Colonic mucosa (tissue), 4 donors: ENCODE measurements at regions not wholly inside any gene's neighbourhood (a gene's known extent, or its start where the extent isn't known, plus 50 kb on each side); places are given as distances from the start of the nearest gene placed in this dataset.
"Not testable (repeated sequence)": the region's sequence is repeated elsewhere in the genome, so short reads cannot be mapped to it uniquely, and the experiment has no call there.

Experiments used
- DNase-seq: peaks from one replicate; pipeline ENCODE4 v3.0.0-alpha.2; 2020
- H3K27ac ChIP-seq: fragments of 200-600 bp; one replicate; pipeline ENCODE4 v1.8.0; 2021
- H3K27me3 ChIP-seq: fragments of 200-600 bp; one replicate; pipeline ENCODE4 v1.8.0; 2021
- H3K36me3 ChIP-seq: fragments of 200-600 bp; one replicate; pipeline ENCODE4 v1.8.0; 2021
- H3K4me1 ChIP-seq: fragments of 200-600 bp; one replicate; pipeline ENCODE4 v1.8.0; 2021; ENCODE audit warnings: mild to moderate bottlenecking
- H3K4me3 ChIP-seq: fragments of 200-600 bp; one replicate; pipeline ENCODE4 v1.8.0; 2021
- H3K9ac ChIP-seq, 2 donors: one replicate each; pipeline ENCODE4 v1.7.0; 2013; ENCODE audit warnings: control low read depth in 2 of 2, low read depth in 2 of 2, low read length in 2 of 2
- H3K9me3 ChIP-seq: fragments of 200-600 bp; one replicate; pipeline ENCODE4 v1.8.0; 2021
- intact Hi-C: fragments of 100-400 bp; cut with DNase I; formaldehyde crosslinking; loops from one replicate; pipeline ENCODE4 v1.14.1; 2022
- TF ChIP-seq, protein P1 (sequence below): fragments of 200-600 bp; IDR thresholded peaks from one replicate; pipeline ENCODE4 v1.8.0; 2022; ENCODE audit warnings: antibody characterized with exemption, mild to moderate bottlenecking
- donor health status: healthy.
- donor health status: DM: no; HTN: no; CAD: no.
- donor health status: DM: no; HTN: no; CAD: no.

DNA sequence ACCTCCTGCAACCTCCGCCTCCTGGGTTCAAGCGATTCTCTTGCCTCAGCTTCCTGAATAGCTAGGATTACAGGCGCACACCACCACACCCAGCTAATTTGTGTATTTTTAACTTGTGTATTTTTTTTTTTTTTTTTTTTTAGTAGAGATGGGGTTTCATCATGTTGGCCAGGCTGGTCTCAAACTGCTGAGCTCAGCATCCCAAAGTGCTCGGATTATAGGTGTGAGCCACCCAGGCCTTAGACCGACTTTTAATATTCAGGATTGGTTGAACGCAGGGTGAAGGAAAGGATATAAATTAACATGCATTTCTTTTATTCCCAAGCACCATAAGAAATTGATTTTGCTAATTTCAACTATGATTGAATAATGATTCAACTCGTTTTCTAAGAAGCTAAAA lies 798.6 kb downstream of the GATA3 start:
- H3K27me3 ChIP-seq, result no peaks in the 10 kb centered on the region
- H3K9ac ChIP-seq, result no peak overlapping the region
- H3K4me1 ChIP-seq, result no peaks in the 10 kb centered on the region
- H3K4me3 ChIP-seq, result no peak overlapping the region
- DNase-seq, result no peak
- no peak overlapping the region for H3K27ac ChIP-seq
- H3K9me3 ChIP-seq, result no peaks in the 10 kb centered on the region
- intact Hi-C loops, result no loop called here
- TF ChIP-seq, protein P1, sequence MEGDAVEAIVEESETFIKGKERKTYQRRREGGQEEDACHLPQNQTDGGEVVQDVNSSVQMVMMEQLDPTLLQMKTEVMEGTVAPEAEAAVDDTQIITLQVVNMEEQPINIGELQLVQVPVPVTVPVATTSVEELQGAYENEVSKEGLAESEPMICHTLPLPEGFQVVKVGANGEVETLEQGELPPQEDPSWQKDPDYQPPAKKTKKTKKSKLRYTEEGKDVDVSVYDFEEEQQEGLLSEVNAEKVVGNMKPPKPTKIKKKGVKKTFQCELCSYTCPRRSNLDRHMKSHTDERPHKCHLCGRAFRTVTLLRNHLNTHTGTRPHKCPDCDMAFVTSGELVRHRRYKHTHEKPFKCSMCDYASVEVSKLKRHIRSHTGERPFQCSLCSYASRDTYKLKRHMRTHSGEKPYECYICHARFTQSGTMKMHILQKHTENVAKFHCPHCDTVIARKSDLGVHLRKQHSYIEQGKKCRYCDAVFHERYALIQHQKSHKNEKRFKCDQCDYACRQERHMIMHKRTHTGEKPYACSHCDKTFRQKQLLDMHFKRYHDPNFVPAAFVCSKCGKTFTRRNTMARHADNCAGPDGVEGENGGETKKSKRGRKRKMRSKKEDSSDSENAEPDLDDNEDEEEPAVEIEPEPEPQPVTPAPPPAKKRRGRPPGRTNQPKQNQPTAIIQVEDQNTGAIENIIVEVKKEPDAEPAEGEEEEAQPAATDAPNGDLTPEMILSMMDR, result no peak
- no peaks in the 10 kb centered on the region for H3K36me3 ChIP-seq

DNA sequence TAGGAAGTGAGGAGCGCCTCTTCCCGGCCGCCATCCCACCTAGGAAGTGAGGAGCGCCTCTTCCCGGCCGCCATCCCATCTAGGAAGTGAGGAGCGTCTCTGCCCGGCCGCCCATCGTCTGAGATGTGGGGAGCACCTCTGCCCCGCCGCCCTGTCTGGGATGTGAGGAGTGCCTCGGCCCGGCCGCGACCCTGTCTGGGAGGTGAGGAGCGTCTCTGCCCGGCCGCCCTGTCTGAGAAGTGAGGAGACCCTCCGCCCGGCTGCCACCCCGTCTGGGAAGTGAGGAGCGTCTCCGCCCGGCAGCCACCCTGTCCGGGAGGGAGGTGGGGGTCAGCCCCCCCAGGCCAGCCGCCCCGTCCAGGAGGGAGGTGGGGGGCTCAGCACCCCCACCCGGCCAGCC lies 814.4 kb downstream of the GATA3 start:
- H3K9me3 ChIP-seq, H3K4me1 ChIP-seq, intact Hi-C loops, H3K27me3 ChIP-seq, H3K36me3 ChIP-seq, H3K27ac ChIP-seq, H3K4me3 ChIP-seq, H3K9ac ChIP-seq, DNase-seq: not testable (repeated sequence)

- intact Hi-C loops, result no loop called here
- H3K27me3 ChIP-seq, result no peaks in the 10 kb centered on the region
- DNase-seq, result no peak
These were observed 818.8 kb downstream of the GATA3 start for GRCh38 chr10:8873310-8873709.

GRCh38 chr10:8874268-8874667 lies 819.8 kb downstream of the GATA3 start:
- TF ChIP-seq, protein P1, result no peak
- Histone ChIP-seq H3K27ac (no peak overlapping the region), H3K4me1 (no peaks in the 10 kb centered on the region), H3K9ac (no peak overlapping the region), H3K36me3 (no peaks in the 10 kb centered on the region), H3K27me3 (no peaks in the 10 kb centered on the region), H3K4me3 (no peak overlapping the region), H3K9me3 (no peaks in the 10 kb centered on the region)
- DNase-seq, result no peak
- intact Hi-C loops, result no loop called here

More at GRCh38 chr10:8873310-8873709, 818.8 kb downstream of the GATA3 start:
- H3K27ac ChIP-seq, result no peak overlapping the region
- no peaks in the 10 kb centered on the region for H3K4me1 ChIP-seq
- no peaks in the 10 kb centered on the region for H3K36me3 ChIP-seq
- TF ChIP-seq, protein P1, result no peak
- no peaks in the 10 kb centered on the region for H3K9me3 ChIP-seq
- H3K4me3 ChIP-seq, result no peak overlapping the region
- no peak overlapping the region for H3K9ac ChIP-seq

GRCh38 chr10:8874972-8875371 lies 820.5 kb downstream of the GATA3 start:
- Histone ChIP-seq H3K4me1 (no peaks in the 10 kb centered on the region), H3K36me3 (no peaks in the 10 kb centered on the region)

DNA sequence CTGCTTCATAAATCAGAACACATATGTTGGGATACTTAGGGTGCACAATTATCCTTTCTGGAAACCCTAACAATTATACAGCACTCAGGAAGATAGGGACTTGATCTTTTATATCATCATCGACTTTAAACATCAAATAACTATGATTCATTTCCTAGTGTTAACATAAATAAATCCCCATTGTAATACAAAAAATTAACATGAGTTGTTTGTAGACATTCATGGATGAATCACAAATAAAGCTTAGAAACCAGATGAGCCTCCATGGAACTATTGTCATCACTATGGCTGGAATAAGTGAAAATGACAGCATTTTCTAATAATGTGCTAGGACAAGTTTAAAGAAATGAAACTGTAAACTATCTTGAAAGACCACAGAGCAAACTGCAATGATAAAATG lies 821.7 kb downstream of the GATA3 start:
- DNase-seq, result no peak
- TF ChIP-seq, protein P1, result no peak
- intact Hi-C loops, result no loop called here

More at GRCh38 chr10:8874972-8875371, 820.5 kb downstream of the GATA3 start:
- TF ChIP-seq, protein P1, result no peak
- no peak for DNase-seq
- H3K4me3 ChIP-seq, result no peak overlapping the region
- no peaks in the 10 kb centered on the region for H3K9me3 ChIP-seq
- no peak overlapping the region for H3K27ac ChIP-seq
- H3K27me3 ChIP-seq, result no peaks in the 10 kb centered on the region
- intact Hi-C loops, result no loop called here
- H3K9ac ChIP-seq, result no peak overlapping the region

More for the DNA sequence above, 821.7 kb downstream of the GATA3 start:
- Histone ChIP-seq H3K4me3 (no peak overlapping the region), H3K4me1 (no peaks in the 10 kb centered on the region), H3K9ac (no peak overlapping the region), H3K27me3 (no peaks in the 10 kb centered on the region), H3K9me3 (no peaks in the 10 kb centered on the region), H3K27ac (no peak overlapping the region), H3K36me3 (no peaks in the 10 kb centered on the region)
